GM18520 (cell line): ENCODE measurements at regions not wholly inside any gene's neighbourhood (a gene's known extent, or its start where the extent isn't known, plus 50 kb on each side); places are given as distances from the start of the nearest gene placed in this dataset.
"Not testable (repeated sequence)": the region's sequence is repeated elsewhere in the genome, so short reads cannot be mapped to it uniquely, and the experiment has no call there.

Experiments used
- ATAC-seq: cut with Tn5 transposase; IDR thresholded peaks from one replicate; pipeline ENCODE4 v1.9.1; 2021; ENCODE audit not compliant: unreplicated experiment

DNA sequence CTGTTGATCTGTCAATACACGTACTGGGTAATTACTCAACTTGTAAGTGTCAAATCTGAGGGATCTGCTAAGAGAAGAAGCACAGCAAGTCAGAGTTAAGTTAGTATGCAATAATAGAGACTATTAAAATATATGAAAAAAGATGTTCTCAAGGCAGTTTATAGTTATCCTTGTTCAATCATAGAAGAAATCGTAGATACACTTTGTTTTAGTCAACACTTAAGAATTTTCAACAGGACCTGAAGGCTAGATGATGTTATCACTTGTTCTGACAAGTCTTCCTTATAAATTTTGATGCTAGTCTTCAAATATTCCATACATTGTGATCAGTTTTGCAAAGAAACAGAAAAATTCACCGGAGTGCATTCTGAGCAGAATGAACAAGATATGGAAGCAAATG lies 91.1 kb upstream of the KCNQ5 start:
- ATAC-seq, result no peak

- ATAC-seq, result no peak
Observed at GRCh38 chr6:72533606-72534005, 88.3 kb upstream of the KCNQ5 start.

- no peak for ATAC-seq
Observed at GRCh38 chr6:72534236-72534635, 87.6 kb upstream of the KCNQ5 start.

DNA sequence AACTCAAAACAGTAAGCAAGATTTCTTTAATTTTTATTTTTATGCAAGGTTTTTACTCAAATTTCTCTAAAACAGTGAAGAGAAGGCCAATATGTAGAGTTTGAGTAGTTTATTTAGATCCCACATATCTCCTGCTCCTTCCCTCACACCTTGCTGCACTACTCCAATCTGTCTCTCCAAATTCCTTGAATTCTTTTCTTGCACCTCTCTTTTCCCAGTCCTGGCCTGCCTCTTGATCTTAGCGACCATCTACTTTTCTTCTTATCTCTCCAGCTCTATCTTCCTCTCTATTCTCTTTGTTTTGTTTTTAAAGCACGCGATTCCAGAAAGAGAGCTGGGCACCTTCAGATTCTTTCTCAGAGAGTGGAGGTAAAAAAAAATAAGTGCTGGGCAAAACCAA lies 86.7 kb upstream of the KCNQ5 start:
- no peak for ATAC-seq

- ATAC-seq, result no peak
Observed at GRCh38 chr6:72547020-72547419, 74.8 kb upstream of the KCNQ5 start.

GRCh38 chr6:72551470-72551869 lies 70.4 kb upstream of the KCNQ5 start:
- no peak for ATAC-seq

- no peak for ATAC-seq
Observed at GRCh38 chr6:72552938-72553337, 68.9 kb upstream of the KCNQ5 start.

DNA sequence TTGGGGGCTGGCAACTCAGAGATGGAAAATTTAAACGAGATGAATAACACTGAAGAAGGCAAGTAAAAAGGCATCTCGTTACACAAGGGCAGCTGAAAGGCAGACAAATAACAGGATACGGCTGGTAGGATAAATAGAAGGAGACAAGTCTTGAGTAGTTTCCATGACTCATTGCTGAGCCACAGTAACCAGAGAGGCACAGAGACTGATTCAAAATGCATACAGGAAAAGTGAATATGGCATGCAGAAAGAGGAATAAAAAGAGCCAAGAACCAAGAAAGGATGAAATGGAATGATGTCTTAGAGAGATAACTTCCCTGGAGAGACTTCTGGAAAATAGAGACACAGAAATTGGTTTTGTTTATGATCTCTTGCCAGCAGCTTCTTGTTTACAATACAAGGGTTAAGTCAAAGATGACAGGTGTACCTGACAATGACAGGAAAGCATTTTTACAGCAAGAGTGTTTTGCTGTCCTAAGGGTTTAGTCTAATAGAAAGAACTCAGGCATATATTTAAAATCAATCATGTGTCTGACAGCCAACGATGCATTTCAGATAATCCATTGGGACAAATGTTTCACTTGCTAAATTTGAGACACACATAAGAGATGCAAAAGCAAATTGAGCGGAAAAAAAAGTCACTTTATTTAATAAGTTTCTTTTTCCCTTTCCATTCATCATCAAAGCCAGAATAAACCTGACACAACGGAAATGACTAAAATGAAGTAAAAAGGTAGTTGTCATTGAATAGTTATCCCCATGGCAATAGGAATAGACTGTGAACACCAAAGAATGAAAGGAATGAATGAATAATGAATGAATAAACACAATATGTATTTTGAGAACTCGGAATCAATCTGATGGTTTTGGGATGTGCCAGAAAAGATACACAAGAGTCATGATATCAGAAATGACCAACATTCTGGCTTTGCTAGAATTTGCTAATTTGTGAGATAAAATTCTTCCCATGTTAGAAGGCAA lies 68.0 kb upstream of the KCNQ5 start:
- ATAC-seq, result no peak

GRCh38 chr6:72554761-72555221 lies 67.1 kb upstream of the KCNQ5 start:
- no peak for ATAC-seq

- no peak for ATAC-seq
Observed at GRCh38 chr6:72559067-72559466, 62.8 kb upstream of the KCNQ5 start.

- no peak for ATAC-seq
Observed at GRCh38 chr6:72559555-72559954, 62.3 kb upstream of the KCNQ5 start.

DNA sequence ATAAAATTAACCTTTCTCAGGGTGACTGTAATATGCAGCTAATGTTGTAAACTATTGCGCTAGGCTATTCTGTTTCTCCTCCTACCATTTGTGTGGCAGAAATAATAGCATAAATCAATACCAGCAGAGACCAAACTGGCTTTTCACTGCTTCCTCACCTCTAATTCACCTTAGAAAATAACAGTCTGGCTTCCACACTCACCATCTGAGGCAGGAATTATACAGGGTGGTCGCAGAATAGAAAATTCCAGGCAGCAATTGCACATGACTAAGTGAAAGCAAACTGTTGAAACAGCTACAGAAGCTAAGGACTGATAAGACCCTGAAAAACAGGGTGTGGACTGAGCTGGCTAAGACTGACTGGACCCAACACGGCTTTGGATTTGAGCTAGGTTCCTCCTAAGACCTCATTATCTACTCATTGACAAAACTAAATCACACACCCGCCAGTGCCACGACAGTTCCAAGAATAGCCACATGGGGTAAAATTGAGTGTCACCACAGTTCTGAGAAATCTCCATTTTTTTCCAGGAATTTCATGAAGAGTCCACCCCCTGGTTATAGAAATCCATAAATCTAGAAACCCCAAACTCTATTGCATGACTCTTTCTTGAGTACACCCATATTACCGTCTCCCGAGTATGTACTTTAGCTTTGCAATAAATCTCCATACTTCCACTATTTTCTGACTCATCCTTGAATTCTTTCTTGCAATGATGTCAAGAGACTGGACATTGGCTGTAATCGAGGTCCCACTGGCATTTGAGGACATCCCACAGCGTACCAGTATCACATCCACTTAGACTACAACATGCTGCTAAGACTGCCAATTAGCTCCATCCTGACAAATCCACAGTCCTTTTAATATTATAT lies 60.9 kb upstream of the KCNQ5 start:
- ATAC-seq, result no peak

- no peak for ATAC-seq
Observed at GRCh38 chr6:72561629-72562028, 60.2 kb upstream of the KCNQ5 start.

DNA sequence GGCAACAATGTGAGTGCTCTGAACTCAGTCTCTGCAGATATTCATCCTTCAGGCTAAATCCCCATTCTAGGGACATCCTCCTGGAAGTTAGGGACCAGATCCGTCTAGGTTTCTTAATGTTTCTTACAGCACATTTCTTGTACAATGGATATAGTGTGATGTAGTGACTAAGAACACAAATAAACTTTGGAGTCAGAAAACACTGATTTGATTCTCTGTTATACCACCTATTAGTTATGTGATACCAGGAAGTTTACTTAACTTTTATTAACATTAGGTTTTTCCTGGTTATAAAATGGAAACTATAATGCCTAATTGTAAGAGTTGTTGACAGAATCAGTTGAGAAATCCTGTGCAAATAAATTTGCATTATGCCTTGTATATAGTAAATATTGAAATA lies 57.6 kb upstream of the KCNQ5 start:
- ATAC-seq, result no peak

- not testable (repeated sequence) for ATAC-seq
Observed at GRCh38 chr6:72571993-72572392, 49.9 kb upstream of the KCNQ5 start.
